ENCODE measurements at regions not wholly inside any gene's neighbourhood (a gene's known extent, or its start where the extent isn't known, plus 50 kb on each side); places are given as distances from the start of the nearest gene placed in this dataset.
A peak's percentile ranks its signal among the peaks of the same experiment; 100 is the strongest.

GRCh38 chr2:129050101-129050500, 731.4 kb upstream of the HS6ST1 start:
- no peak overlapping the region for H3K27ac ChIP-seq (ENCODE audit: low read depth, low read length)
- no peaks in the 10 kb centered on the region for H3K4me1 ChIP-seq (ENCODE audit: insufficient read depth, low read length)
- no peak for DNase-seq (ENCODE audit: insufficient read length, low spot score, missing footprints)
- no peaks in the 10 kb centered on the region for H4K20me1 ChIP-seq (ENCODE audit: insufficient read depth, low read length)
- TF ChIP-seq CTCF (IDR thresholded peaks at IDR 0.05; ENCODE audit: extremely low read depth, low read depth, low read length): no peak
- H3K36me3 ChIP-seq (ENCODE audit: insufficient read depth, low read length): no peaks in the 10 kb centered on the region
- H3K79me2 ChIP-seq (ENCODE audit: insufficient read depth, low read length): no peaks in the 10 kb centered on the region
- H3K9me3 ChIP-seq (ENCODE audit: low read depth, low read length): no peaks in the 10 kb centered on the region
- no peak overlapping the region for H3K4me3 ChIP-seq (ENCODE audit: insufficient read depth, low read length)
- H2AFZ ChIP-seq (ENCODE audit: low read length): no peak overlapping the region
- H3K4me2 ChIP-seq (ENCODE audit: insufficient read depth, low read length): no peak overlapping the region
- H3K27me3 ChIP-seq (ENCODE audit: insufficient read depth, low read length): no peaks in the 10 kb centered on the region

- Histone ChIP-seq H3K27me3 (ENCODE audit: insufficient read depth, low read length) (no peaks in the 10 kb centered on the region), H3K79me2 (ENCODE audit: insufficient read depth, low read length) (no peaks in the 10 kb centered on the region), H2AFZ (ENCODE audit: low read length) (no peak overlapping the region), H4K20me1 (ENCODE audit: insufficient read depth, low read length) (no peaks in the 10 kb centered on the region), H3K4me3 (ENCODE audit: insufficient read depth, low read length) (no peak overlapping the region), H3K4me1 (ENCODE audit: insufficient read depth, low read length) (no peaks in the 10 kb centered on the region), H3K36me3 (ENCODE audit: insufficient read depth, low read length) (no peaks in the 10 kb centered on the region), H3K4me2 (ENCODE audit: insufficient read depth, low read length) (no peak overlapping the region), H3K27ac (ENCODE audit: low read depth, low read length) (no peak overlapping the region), H3K9me3 (ENCODE audit: low read depth, low read length) (peaks cover 3% of the 10 kb centered on the region)
- TF ChIP-seq CTCF (IDR thresholded peaks at IDR 0.05; ENCODE audit: extremely low read depth, low read depth, low read length): no peak
- no peak for DNase-seq (ENCODE audit: insufficient read length, low spot score, missing footprints)
Observed at GRCh38 chr2:129055242-129055641, 736.6 kb upstream of the HS6ST1 start.

DNA sequence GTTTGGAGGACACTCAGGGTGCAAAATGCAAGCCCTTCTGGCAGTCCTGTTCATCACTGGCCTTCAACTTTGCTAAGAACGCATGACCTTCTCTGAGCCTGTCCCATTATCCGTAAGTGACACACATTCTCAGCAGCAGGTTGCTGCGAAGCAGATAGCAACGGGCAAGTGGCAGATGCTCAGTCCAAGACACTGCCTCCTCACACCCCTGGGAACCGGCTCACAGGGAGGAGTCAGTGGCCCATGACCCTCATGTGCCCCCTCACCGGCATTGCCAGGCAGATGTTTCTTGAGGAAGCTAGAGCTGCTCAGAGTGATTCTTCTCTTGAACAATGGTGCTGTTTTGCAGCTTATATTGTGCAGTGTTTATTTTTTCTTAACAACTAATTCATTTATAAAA, 737.2 kb upstream of the HS6ST1 start:
- Histone ChIP-seq H3K36me3 (ENCODE audit: insufficient read depth, low read length) (no peaks in the 10 kb centered on the region), H3K27me3 (ENCODE audit: insufficient read depth, low read length) (no peaks in the 10 kb centered on the region), H3K4me1 (ENCODE audit: insufficient read depth, low read length) (no peaks in the 10 kb centered on the region), H3K4me2 (ENCODE audit: insufficient read depth, low read length) (no peak overlapping the region), H3K27ac (ENCODE audit: low read depth, low read length) (no peak overlapping the region), H3K9me3 (ENCODE audit: low read depth, low read length) (peaks cover 3% of the 10 kb centered on the region), H3K79me2 (ENCODE audit: insufficient read depth, low read length) (no peaks in the 10 kb centered on the region), H4K20me1 (ENCODE audit: insufficient read depth, low read length) (no peaks in the 10 kb centered on the region), H3K4me3 (ENCODE audit: insufficient read depth, low read length) (no peak overlapping the region), H2AFZ (ENCODE audit: low read length) (no peak overlapping the region)
- TF ChIP-seq CTCF (IDR thresholded peaks at IDR 0.05; ENCODE audit: extremely low read depth, low read depth, low read length): no peak
- DNase-seq (ENCODE audit: insufficient read length, low spot score, missing footprints): no peak

- no peak overlapping the region for H3K4me2 ChIP-seq (ENCODE audit: insufficient read depth, low read length)
- H3K4me3 ChIP-seq (ENCODE audit: insufficient read depth, low read length): no peak overlapping the region
- H3K36me3 ChIP-seq (ENCODE audit: insufficient read depth, low read length): no peaks in the 10 kb centered on the region
- H3K9me3 ChIP-seq (ENCODE audit: low read depth, low read length): peaks cover 3% of the 10 kb centered on the region
- H4K20me1 ChIP-seq (ENCODE audit: insufficient read depth, low read length): no peaks in the 10 kb centered on the region
- no peak overlapping the region for H2AFZ ChIP-seq (ENCODE audit: low read length)
- no peaks in the 10 kb centered on the region for H3K4me1 ChIP-seq (ENCODE audit: insufficient read depth, low read length)
- H3K27me3 ChIP-seq (ENCODE audit: insufficient read depth, low read length): no peaks in the 10 kb centered on the region
- no peak for TF ChIP-seq CTCF (IDR thresholded peaks at IDR 0.05; ENCODE audit: extremely low read depth, low read depth, low read length)
- peak; percentile 49 for DNase-seq (ENCODE audit: insufficient read length, low spot score, missing footprints)
- no peaks in the 10 kb centered on the region for H3K79me2 ChIP-seq (ENCODE audit: insufficient read depth, low read length)
- H3K27ac ChIP-seq (ENCODE audit: low read depth, low read length): no peak overlapping the region
Observed at GRCh38 chr2:129056309-129056958, 737.8 kb upstream of the HS6ST1 start.
